ENCODE measurements at regions not wholly inside any gene's neighbourhood (a gene's known extent, or its start where the extent isn't known, plus 50 kb on each side); places are given as distances from the start of the nearest gene placed in this dataset.

- H3K9ac ChIP-seq (ENCODE audit: extremely low read depth, insufficient read length, low read length): no peak overlapping the region
- H2BK120ac ChIP-seq (ENCODE audit: low read depth, low read length, poor library complexity, severe bottlenecking): no peak overlapping the region
- no peak overlapping the region for H3K27ac Mint-ChIP-seq
- H2BK12ac ChIP-seq (ENCODE audit: insufficient read length, low read depth, low read length): no peak overlapping the region
- H2BK5ac ChIP-seq (ENCODE audit: insufficient read length, low read length): no peak overlapping the region
- no peak overlapping the region for H3K27ac ChIP-seq (ENCODE audit: insufficient read length, low read depth, low read length)
- H2AK5ac ChIP-seq (ENCODE audit: insufficient read length, low read length): no peak overlapping the region
- H4K5ac ChIP-seq (ENCODE audit: insufficient read length, low read depth, low read length): no peak overlapping the region
- H3K23me2 ChIP-seq (ENCODE audit: insufficient read length, low read depth, low read length, poor library complexity, severe bottlenecking): no peaks in the 10 kb centered on the region
- H3K9me3 Mint-ChIP-seq: peaks cover 7 to 16% of the 10 kb centered on the region in 2 experiments; a peak in 4 of 5 replicates
- no peak overlapping the region for H4K91ac ChIP-seq (ENCODE audit: insufficient read length, low read depth, low read length)
- no peak overlapping the region for H3K4ac ChIP-seq (ENCODE audit: low read depth, low read length)
- no peak overlapping the region for H2BK15ac ChIP-seq (ENCODE audit: low read depth, low read length)
- no peak overlapping the region for H3K23ac ChIP-seq (ENCODE audit: insufficient read length, low read depth, low read length)
- H3T11ph ChIP-seq (ENCODE audit: low read length): no peak overlapping the region
- H3K4me1 ChIP-seq (ENCODE audit: insufficient read depth, low read length): peaks cover 4% of the 10 kb centered on the region; the same call in 1 of the 2 replicates
- H3K79me1 ChIP-seq (ENCODE audit: insufficient read depth, low read depth, low read length, poor library complexity, severe bottlenecking): no peaks in the 10 kb centered on the region
- H3K27me3 ChIP-seq (ENCODE audit: insufficient read depth, low read length): no peaks in the 10 kb centered on the region
- H3K4me3 Mint-ChIP-seq: no peak overlapping the region
- no peak overlapping the region for H2BK20ac ChIP-seq (ENCODE audit: low read depth, low read length, poor library complexity, severe bottlenecking)
- H4K8ac ChIP-seq (replicated peaks; ENCODE audit: insufficient read length, low read depth, low read length): no peak overlapping the region
- no peak overlapping the region for H3K14ac ChIP-seq (ENCODE audit: insufficient read depth, low read length)
- no peaks in the 10 kb centered on the region for H3K27me3 Mint-ChIP-seq (ENCODE audit: low read depth)
- no peak overlapping the region for H3K4me2 ChIP-seq (ENCODE audit: insufficient read depth, insufficient read length, low read length)
- no peaks in the 10 kb centered on the region for H3K79me2 ChIP-seq (ENCODE audit: insufficient read depth, low read length)
- H3K18ac ChIP-seq (ENCODE audit: insufficient read length, low read depth, low read length): no peak overlapping the region
- peaks cover 7 to 18% (median 11%) of the 10 kb centered on the region in 3 experiments for H3K36me3 Mint-ChIP-seq (ENCODE audit: insufficient read depth in 1 of 3, low read depth in 3 of 3)
- DNase-seq: no peak
- no peak overlapping the region for H2AFZ ChIP-seq (ENCODE audit: low read length)
- H3K56ac ChIP-seq (ENCODE audit: insufficient read length, low read depth, low read length): no peak overlapping the region
- no peak for TF ChIP-seq CTCF (conservative IDR thresholded peaks at IDR 0.05)
- no peaks in the 10 kb centered on the region for H4K20me1 ChIP-seq (ENCODE audit: control insufficient read depth, insufficient read depth, insufficient read length)
- peaks cover 23 to 25% of the 10 kb centered on the region in 2 experiments for H3K4me1 Mint-ChIP-seq
- WGBS (ENCODE audit: extremely low coverage, insufficient read length, low lambda C conversion rate): no CpG with 5 or more reads among the region's 1 CpG
- H3K9me3 ChIP-seq (ENCODE audit: control insufficient read depth, low read depth, low read length): peaks cover 5% of the 10 kb centered on the region
Measured at GRCh38 chr11:97860237-97860636, 1160.5 kb upstream of the CNTN5 start.
